Esophagus squamous epithelium (tissue), 5 donors: ENCODE measurements at regions not wholly inside any gene's neighbourhood (a gene's known extent, or its start where the extent isn't known, plus 50 kb on each side); places are given as distances from the start of the nearest gene placed in this dataset.
"Not testable (repeated sequence)": the region's sequence is repeated elsewhere in the genome, so short reads cannot be mapped to it uniquely, and the experiment has no call there.

Source experiments
- DNase-seq: peaks from one replicate; lab custom pipeline; 2025; lab: John Stamatoyannopoulos, UW
- H3K27ac ChIP-seq, 4 donors: fragments of 200-600 bp; sonication (generic); one replicate each; pipeline ENCODE4 v1.5.1; 2016 to 2019; ENCODE audit warnings: mild to moderate bottlenecking in 1 of 4
- H3K27me3 ChIP-seq, 4 donors: fragments of 200-600 bp; sonication (generic); 1 replicate in 3 of 4; 2 replicates in 1 of 4; pipeline versions ENCODE4 v1.5.1 to v1.6.0; 2017 to 2021; ENCODE audit warnings: antibody characterized with exemption in 1 of 4
- H3K36me3 ChIP-seq, 3 donors: fragments of 200-600 bp; sonication (generic); one replicate each; pipeline ENCODE4 v1.5.1; 2016 to 2019
- H3K4me1 ChIP-seq, 3 donors: fragments of 200-600 bp; sonication (generic); one replicate each; pipeline ENCODE4 v1.5.1; 2017 to 2019
- H3K4me3 ChIP-seq, 4 donors: fragments of 200-600 bp; sonication (generic); 1 replicate in 3 of 4; 2 replicates in 1 of 4; pipeline ENCODE4 v1.5.1; 2016 to 2019; ENCODE audit warnings: mild to moderate bottlenecking in 2 of 4, moderate library complexity in 1 of 4
- H3K9me3 ChIP-seq, 3 donors: fragments of 200-600 bp; sonication (generic); one replicate each; pipeline ENCODE4 v1.5.1; 2016 to 2019
- CTCF ChIP-seq, 6 experiments: fragments of 450-650 bp in 4 of 6; fragments of 200-600 bp in 2 of 6; sonication (generic) in 2 of 6; IDR thresholded peaks; one replicate each; pipeline ENCODE4 v1.5.1; 2016 to 2019; ENCODE audit warnings: antibody characterized with exemption in 6 of 6, mild to moderate bottlenecking in 4 of 6, moderate library complexity in 4 of 6
- POLR2A ChIP-seq, 4 donors: fragments of 450-650 bp; IDR thresholded peaks; one replicate each; pipeline ENCODE4 v1.6.1; 2017; ENCODE audit warnings: antibody characterized with exemption in 4 of 4, mild to moderate bottlenecking in 4 of 4, moderate library complexity in 3 of 4
- WGBS, 2 donors: methylation state at CpG; one replicate each; pipeline ENCODE4 v1.1.5; 2018; 5-methylcytosine and 5-hydroxymethylcytosine counted together
- intact Hi-C: fragments of 100-400 bp; cut with DNase I; formaldehyde crosslinking; loops from one replicate; pipeline ENCODE4 v1.15.0; 2022
- donor health status: DM: yes; HTN: yes; CAD: no.

DNA sequence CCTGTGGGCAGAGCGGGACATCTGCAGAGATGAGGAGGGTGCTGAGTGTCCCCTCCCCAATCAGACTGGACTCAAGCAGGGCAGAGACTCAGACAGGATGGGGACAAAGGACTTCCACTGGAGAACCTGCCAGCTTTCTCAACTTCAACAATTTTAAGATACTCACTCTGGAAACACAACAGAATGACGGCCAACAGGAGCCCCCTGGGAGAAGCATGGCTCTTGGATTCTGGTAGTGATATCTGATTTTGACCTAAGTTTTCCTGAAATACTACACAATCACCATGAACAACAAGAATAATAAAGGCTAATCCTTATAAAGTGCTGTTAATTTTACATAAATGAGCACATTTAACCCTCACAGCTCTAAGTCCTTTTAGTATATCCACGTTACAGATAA is 83.5 kb upstream of the PLEKHG1 start:
- no peak for DNase-seq
- intact Hi-C loops = no loop called here
- WGBS, 2 donors = 66 to 85% methylated on average over 3 of the region's 3 CpGs
- Histone ChIP-seq H3K9me3 (no peaks in the 10 kb centered on the region), H3K4me1 (peaks cover 0 to 5% (median 0%) of the 10 kb centered on the region in 3 donors), H3K4me3 (no peak overlapping the region), H3K27ac (no peak overlapping the region), H3K27me3 (no peaks in the 10 kb centered on the region), H3K36me3 (no peaks in the 10 kb centered on the region)
- TF ChIP-seq POLR2A (IDR thresholded peaks at IDR 0.05) = no peak
- TF ChIP-seq CTCF (IDR thresholded peaks at IDR 0.05) = no peak

DNA sequence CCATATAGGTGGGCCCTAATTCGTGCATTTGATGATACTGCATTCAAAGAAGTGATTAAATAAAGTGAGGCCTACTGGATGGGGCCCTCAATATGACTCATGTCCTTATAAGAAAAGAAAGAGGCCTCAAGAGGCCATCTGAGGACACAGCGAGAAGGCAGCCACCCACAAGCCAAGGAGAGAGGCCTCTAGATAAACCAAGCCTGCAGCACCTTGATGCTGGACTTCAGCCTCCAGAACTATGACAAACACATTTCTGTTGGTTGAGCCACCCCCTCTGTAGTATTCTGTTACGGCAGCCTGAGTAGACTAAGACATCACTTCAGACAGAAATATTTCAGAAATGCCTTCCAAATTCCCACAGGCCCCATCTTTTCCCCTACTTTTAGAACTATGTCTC is 82.5 kb upstream of the PLEKHG1 start:
- no peaks in the 10 kb centered on the region for H3K27me3 ChIP-seq
- intact Hi-C loops = no loop called here
- no peak for DNase-seq
- no peak overlapping the region for H3K4me3 ChIP-seq
- no peak overlapping the region for H3K27ac ChIP-seq
- peaks cover 0 to 5% (median 0%) of the 10 kb centered on the region in 3 donors for H3K4me1 ChIP-seq
- H3K36me3 ChIP-seq = no peaks in the 10 kb centered on the region
- 56 to 83% methylated on average over 3 of the region's 3 CpGs for WGBS, 2 donors
- H3K9me3 ChIP-seq = no peaks in the 10 kb centered on the region
- TF ChIP-seq CTCF (IDR thresholded peaks at IDR 0.05) = no peak
- no peak for TF ChIP-seq POLR2A (IDR thresholded peaks at IDR 0.05)

DNA sequence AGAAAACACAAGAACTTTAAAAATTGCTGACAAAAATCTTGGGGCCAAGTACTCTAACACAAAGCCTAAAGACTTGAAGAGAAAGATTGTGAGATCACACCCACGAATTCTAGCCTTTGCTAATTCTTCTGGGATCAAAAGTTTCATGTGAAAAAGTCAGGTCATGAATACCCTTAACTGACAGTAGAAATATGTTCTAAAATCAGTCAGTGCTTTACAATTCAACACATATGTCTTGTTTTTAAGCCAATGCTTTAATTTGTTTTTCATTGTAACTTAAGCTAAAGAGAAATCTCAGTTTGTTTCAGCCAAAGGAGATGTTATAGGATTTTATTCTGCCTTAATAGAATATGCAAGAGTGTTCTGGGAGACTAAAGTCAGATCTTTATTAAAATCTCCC is 78.2 kb upstream of the PLEKHG1 start:
- intact Hi-C loops = no loop called here
- no peak for TF ChIP-seq CTCF (IDR thresholded peaks at IDR 0.05)
- no peak for TF ChIP-seq POLR2A (IDR thresholded peaks at IDR 0.05)
- DNase-seq = no peak
- WGBS, 2 donors = 66 to 71% methylated on average over 1 of the region's 1 CpG
- no peaks in the 10 kb centered on the region for H3K4me1 ChIP-seq
- no peaks in the 10 kb centered on the region for H3K27me3 ChIP-seq
- H3K9me3 ChIP-seq = no peaks in the 10 kb centered on the region
- no peak overlapping the region for H3K27ac ChIP-seq
- no peak overlapping the region for H3K4me3 ChIP-seq
- no peaks in the 10 kb centered on the region for H3K36me3 ChIP-seq

DNA sequence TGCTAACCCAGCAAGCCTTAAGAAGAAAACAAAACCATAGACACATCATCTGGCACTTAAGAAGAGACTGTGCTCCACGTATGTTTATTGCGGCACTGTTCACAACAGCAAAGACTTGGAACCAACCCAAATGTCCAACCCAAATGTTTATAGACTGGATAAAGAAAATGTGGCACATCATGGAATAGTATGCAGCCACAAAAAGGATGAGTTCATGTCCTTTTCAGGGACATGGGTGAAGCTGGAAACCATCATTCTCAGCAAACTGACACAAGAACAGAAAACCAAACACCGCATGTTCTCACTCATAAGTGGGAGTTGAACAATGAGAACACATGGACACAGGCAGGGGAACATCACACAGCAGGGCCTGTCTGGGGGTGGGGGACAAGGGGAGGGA is 76.5 kb upstream of the PLEKHG1 start:
- H3K4me3 ChIP-seq, H3K27me3 ChIP-seq, H3K36me3 ChIP-seq, DNase-seq, H3K27ac ChIP-seq, intact Hi-C loops, H3K9me3 ChIP-seq: not testable (repeated sequence)
- WGBS, 2 donors = 88 to 98% methylated on average over 3 of the region's 3 CpGs
- H3K4me1 ChIP-seq = peaks cover 5 to 14% (median 8%) of the 10 kb centered on the region in 3 donors

- Histone ChIP-seq H3K36me3 (no peaks in the 10 kb centered on the region), H3K27ac (no peak overlapping the region), H3K27me3 (no peaks in the 10 kb centered on the region), H3K9me3 (no peaks in the 10 kb centered on the region), H3K4me3 (no peak overlapping the region), H3K4me1 (peaks cover 5 to 23% (median 8%) of the 10 kb centered on the region in 3 donors)
- DNase-seq = no peak
- TF ChIP-seq POLR2A (IDR thresholded peaks at IDR 0.05) (no peak), CTCF (IDR thresholded peaks at IDR 0.05) (no peak)
- 67 to 78% methylated on average over 1 of the region's 1 CpG for WGBS, 2 donors
- intact Hi-C loops = no loop called here
Observed at GRCh38 chr6:150525300-150525699, 74.4 kb upstream of the PLEKHG1 start.

GRCh38 chr6:150527100-150527499 is 72.6 kb upstream of the PLEKHG1 start:
- no peak for TF ChIP-seq CTCF (IDR thresholded peaks at IDR 0.05)
- no peak for TF ChIP-seq POLR2A (IDR thresholded peaks at IDR 0.05)
- Histone ChIP-seq H3K4me1 (peaks cover 5 to 23% (median 8%) of the 10 kb centered on the region in 3 donors), H3K4me3 (no peak overlapping the region), H3K27me3 (no peaks in the 10 kb centered on the region), H3K36me3 (no peaks in the 10 kb centered on the region), H3K9me3 (no peaks in the 10 kb centered on the region), H3K27ac (no peak overlapping the region)
- 22 to 28% methylated on average over 6 of the region's 6 CpGs for WGBS, 2 donors
- no peak for DNase-seq
- intact Hi-C loops = no loop called here
